ENCODE measurements at regions not wholly inside any gene's neighbourhood (a gene's known extent, or its start where the extent isn't known, plus 50 kb on each side); places are given as distances from the start of the nearest gene placed in this dataset.

DNA sequence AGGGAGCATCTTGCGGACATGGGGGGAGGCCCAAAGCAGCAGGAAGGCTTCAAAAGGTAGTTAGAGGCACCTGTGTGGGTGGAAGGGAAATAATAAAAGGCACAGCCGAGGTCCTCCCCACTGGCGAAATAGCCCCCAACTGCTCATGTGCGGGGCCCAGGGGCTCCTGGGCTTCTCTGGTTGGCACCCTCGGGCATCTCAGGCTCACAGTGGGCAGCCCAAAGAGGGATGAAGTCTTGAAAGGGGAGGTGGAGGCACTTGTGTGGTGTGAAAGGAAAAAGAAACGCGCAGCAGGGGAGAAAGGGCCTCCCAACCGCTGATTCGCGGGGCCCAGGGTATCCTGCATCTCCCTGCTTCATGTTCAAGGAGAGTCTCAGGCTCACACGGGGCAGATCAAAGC, 579.4 kb downstream of the ALG10 start:
- TF ChIP-seq, protein P1, sequence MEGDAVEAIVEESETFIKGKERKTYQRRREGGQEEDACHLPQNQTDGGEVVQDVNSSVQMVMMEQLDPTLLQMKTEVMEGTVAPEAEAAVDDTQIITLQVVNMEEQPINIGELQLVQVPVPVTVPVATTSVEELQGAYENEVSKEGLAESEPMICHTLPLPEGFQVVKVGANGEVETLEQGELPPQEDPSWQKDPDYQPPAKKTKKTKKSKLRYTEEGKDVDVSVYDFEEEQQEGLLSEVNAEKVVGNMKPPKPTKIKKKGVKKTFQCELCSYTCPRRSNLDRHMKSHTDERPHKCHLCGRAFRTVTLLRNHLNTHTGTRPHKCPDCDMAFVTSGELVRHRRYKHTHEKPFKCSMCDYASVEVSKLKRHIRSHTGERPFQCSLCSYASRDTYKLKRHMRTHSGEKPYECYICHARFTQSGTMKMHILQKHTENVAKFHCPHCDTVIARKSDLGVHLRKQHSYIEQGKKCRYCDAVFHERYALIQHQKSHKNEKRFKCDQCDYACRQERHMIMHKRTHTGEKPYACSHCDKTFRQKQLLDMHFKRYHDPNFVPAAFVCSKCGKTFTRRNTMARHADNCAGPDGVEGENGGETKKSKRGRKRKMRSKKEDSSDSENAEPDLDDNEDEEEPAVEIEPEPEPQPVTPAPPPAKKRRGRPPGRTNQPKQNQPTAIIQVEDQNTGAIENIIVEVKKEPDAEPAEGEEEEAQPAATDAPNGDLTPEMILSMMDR (IDR thresholded peaks at IDR 0.05), result no peak
- DNase-seq (no peak), ATAC-seq (no peak)
- H3K4me1 Mint-ChIP-seq (ENCODE audit: low read depth), result no peaks in the 10 kb centered on the region
- POLR2A ChIA-PET, result no interaction called here
- H3K27ac Mint-ChIP-seq, result no peak overlapping the region
- H3K36me3 Mint-ChIP-seq (ENCODE audit: low read depth), result peaks cover 6% of the 10 kb centered on the region
- intact Hi-C loops (cut with micrococcal nuclease), result no loop called here
- H3K4me3 Mint-ChIP-seq, result no peak overlapping the region
- H3K27me3 Mint-ChIP-seq, result no peaks in the 10 kb centered on the region
- peaks cover 35% of the 10 kb centered on the region for H3K9me3 Mint-ChIP-seq
- CTCF ChIA-PET, result no interaction called here

DNA sequence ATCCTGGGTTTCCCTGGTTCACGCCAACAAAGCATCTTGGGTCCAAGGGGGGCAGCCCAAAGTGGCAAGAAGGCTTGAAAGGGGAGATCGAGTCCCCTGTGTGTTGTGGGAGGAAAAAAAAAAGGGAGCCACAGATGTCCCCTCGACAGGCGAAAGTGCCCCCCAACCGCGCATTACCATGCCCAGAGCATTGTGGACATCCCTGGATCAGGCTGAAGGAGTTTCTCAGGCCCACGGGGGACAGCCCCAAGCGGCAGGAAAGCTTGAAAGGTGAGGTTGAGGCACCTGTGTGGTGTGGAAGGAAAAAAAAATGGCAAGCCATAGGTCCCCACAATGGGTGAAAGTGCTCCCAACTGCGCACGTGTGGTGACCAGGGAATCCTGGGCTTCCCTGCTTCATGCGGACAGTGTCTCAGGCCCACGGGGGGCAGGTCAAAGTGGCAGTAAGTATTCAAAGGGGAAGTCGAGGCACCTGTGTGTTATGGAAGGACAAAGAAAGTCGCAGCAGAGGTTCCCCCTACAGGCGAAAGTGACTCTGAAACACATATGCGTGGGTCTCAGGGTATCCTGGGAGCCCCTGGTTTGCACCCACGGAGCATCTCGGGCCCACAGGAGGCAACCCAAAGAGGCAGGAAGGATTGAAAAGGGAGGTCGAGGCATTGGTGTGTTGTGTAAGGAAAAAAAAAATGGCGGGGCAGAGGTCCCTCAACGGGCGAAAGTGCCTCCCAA, 580.1 kb downstream of the ALG10 start:
- Mint-ChIP-seq H3K4me3 (no peak overlapping the region), H3K27me3 (no peaks in the 10 kb centered on the region), H3K9me3 (peaks cover 30% of the 10 kb centered on the region), H3K4me1 (ENCODE audit: low read depth) (no peaks in the 10 kb centered on the region), H3K36me3 (ENCODE audit: low read depth) (peaks cover 6% of the 10 kb centered on the region), H3K27ac (no peak overlapping the region)
- DNase-seq, result no peak
- no peak for ATAC-seq
- ChIA-PET CTCF (no interaction called here), POLR2A (no interaction called here)
- intact Hi-C loops (cut with micrococcal nuclease), result no loop called here
- TF ChIP-seq, protein P1 (IDR thresholded peaks at IDR 0.05), result no peak

DNA sequence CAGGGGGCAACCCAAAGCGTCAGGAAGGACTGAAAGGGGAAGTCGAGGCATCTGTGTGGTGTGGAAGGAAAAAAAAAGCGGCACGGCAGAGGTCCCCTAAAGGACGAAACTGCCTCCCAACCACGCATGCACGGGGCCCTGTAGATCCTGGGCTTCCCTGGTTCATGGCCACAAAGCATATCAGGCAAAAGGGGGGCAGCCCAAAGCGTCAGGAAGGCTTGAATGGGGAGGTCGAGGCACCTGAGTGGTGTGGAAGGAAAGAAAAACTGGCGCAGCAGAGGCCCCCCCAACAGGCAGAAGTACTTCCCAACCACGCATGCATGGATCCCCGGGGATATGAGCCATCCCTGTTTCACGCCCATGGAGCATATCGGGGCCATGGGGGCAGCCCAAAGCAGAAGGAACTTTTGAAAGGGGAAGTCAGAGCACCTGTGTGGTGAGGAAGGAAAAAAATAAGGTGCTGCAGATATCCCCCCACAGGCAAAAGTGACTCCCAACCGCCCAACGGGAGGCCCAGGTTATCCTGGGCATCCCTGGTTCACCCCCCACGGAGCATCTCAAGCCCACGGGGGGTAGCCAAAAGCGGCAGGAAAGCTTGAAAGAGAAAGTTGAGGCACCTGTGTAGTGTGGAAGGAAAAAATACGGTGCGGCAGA, 581.2 kb downstream of the ALG10 start:
- no peak overlapping the region for H3K4me3 Mint-ChIP-seq
- H3K9me3 Mint-ChIP-seq, result peaks cover 32% of the 10 kb centered on the region
- H3K27me3 Mint-ChIP-seq, result no peaks in the 10 kb centered on the region
- POLR2A ChIA-PET, result no interaction called here
- no peak overlapping the region for H3K27ac Mint-ChIP-seq
- CTCF ChIA-PET, result no interaction called here
- peaks cover 6% of the 10 kb centered on the region for H3K36me3 Mint-ChIP-seq (ENCODE audit: low read depth)
- intact Hi-C loops (cut with micrococcal nuclease), result no loop called here
- H3K4me1 Mint-ChIP-seq (ENCODE audit: low read depth), result no peaks in the 10 kb centered on the region
- no peak for DNase-seq
- ATAC-seq, result no peak
- TF ChIP-seq, protein P1 (IDR thresholded peaks at IDR 0.05), result no peak

DNA sequence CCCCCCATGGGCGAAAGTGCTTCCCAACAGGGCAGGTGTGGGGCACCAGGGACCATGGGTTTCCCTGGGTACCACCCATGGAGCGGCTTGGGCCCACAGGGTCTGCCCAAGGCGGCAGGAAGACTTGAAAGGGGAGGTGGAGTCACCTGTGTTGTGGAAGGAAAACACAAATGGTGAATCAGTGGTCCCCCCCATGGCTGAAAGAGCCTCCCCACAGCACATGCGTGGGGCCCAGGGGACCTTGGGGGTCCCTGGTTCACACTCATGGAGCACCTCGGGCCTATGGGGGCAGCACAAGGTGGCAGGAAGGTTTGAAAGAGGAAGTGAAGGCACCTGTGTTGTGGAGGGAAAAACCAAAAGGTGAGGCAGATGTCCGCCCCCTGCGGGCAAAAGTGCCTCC, 581.9 kb downstream of the ALG10 start:
- CTCF ChIA-PET, result no interaction called here
- POLR2A ChIA-PET, result no interaction called here
- Mint-ChIP-seq H3K27me3 (no peaks in the 10 kb centered on the region), H3K27ac (no peak overlapping the region), H3K4me3 (no peak overlapping the region), H3K9me3 (peaks cover 33% of the 10 kb centered on the region), H3K36me3 (ENCODE audit: low read depth) (peaks cover 6% of the 10 kb centered on the region), H3K4me1 (ENCODE audit: low read depth) (no peaks in the 10 kb centered on the region)
- TF ChIP-seq, protein P1 (IDR thresholded peaks at IDR 0.05), result no peak
- intact Hi-C loops (cut with micrococcal nuclease), result no loop called here
- DNase-seq, result no peak
- ATAC-seq, result no peak

DNA sequence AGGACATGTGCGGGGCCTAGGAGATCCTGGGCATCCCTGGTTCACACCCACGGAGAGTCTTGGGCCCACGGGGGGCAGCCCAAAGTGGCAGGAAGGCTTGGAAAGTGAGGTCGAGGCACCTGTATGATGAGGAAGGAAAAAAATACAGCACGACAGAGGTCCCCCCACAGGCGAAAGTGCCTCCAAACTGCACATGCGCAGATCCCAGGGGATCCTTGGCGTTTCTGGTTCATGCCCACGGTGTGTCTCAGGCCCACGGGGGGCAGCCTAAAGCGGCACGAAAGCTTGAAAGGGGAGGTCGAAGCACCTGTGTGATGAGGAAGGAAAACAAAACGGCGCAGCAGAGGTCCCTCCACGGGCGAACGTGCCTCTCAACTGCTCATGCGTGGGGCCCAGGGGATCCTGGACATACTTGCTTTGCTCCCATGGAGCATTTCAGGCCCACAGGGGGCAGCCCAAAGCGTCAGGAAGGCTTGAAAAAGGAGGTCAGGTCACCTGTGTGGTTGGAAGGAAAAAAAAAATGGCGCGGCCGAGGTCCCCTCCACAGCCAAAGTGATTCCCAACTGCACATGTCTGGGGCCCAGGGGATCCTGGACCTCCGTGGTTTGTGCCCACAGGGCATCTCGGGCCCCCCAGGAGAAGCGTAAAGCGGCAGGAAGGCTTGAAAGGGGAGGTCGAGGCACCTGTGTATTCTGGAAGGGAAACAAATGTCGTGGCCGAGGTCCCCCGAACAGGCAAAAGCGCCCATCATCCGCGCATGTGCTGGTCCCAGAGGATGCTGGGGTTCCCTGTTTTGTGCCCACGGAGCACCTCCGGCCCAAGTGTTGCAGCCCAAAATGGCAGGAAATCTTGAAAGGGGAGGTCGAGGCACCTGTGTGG, 582.6 kb downstream of the ALG10 start:
- ChIA-PET POLR2A (no interaction called here), CTCF (no interaction called here)
- H3K27ac Mint-ChIP-seq, result no peak overlapping the region
- no peaks in the 10 kb centered on the region for H3K4me1 Mint-ChIP-seq (ENCODE audit: low read depth)
- DNase-seq, result no peak
- no peak for ATAC-seq
- no peak overlapping the region for H3K4me3 Mint-ChIP-seq
- no peaks in the 10 kb centered on the region for H3K27me3 Mint-ChIP-seq
- peaks cover 6% of the 10 kb centered on the region for H3K36me3 Mint-ChIP-seq (ENCODE audit: low read depth)
- H3K9me3 Mint-ChIP-seq, result peaks cover 33% of the 10 kb centered on the region
- TF ChIP-seq, protein P1 (IDR thresholded peaks at IDR 0.05), result no peak
- intact Hi-C loops (cut with micrococcal nuclease), result no loop called here

Data from activated CD8-positive, alpha-beta T cell treated with anti-CD3 and anti-CD28 coated beads for 36 hours (primary cell).